NAMALWA (cell line): ENCODE measurements at regions not wholly inside any gene's neighbourhood (a gene's known extent, or its start where the extent isn't known, plus 50 kb on each side); places are given as distances from the start of the nearest gene placed in this dataset.
"Not testable (repeated sequence)": the region's sequence is repeated elsewhere in the genome, so short reads cannot be mapped to it uniquely, and the experiment has no call there.

Experiments used
- DNase-seq: peaks from one replicate; pipeline ENCODE4 v3.0.0-alpha.2; 2015; ENCODE audit warnings: low spot score

DNA sequence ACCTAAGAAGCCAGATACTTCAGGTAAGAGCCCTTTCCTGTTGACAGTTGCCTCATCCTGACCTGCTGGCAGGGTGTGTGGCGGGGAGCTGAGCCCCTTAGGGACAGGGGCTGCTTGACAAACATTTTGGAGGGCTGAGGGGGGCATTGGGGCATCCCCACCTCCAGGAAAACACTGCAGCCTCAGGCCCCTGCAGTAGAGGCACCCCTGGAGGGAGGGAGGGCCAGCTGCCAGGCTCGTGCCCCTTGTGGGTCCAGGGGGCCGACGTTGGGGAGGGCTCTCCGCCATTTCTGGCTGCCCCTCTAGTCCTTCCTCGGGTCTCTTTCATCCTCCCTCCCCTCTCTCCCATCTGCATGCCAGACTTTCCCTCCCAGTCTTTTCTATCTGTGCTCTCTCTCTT is 177.3 kb downstream of the RPS24 start:
- no peak for DNase-seq

DNA sequence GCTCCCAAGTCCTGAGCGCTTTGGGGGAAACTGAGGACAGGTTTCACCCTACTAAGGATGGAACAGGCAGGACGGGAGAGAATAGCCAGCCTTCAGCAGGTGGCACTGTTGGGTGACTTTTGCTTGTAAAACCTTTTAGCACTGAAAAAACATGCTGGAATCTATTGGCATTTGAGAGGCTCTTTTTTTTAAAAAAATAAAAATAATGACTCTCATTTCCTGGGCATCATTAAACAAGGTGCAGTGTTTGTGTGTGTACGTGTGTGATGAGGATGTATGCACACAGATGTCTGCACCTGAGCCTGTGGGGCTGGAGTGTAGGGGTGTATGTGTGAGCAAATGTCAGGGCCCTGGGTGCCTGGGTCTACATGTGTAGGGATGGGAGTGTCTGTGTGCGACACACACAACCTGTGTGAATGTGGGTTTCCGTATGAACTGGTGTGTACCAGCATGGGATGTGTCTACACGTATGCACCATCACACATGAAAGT is 177.9 kb downstream of the RPS24 start:
- DNase-seq, result peak; percentile 7

DNA sequence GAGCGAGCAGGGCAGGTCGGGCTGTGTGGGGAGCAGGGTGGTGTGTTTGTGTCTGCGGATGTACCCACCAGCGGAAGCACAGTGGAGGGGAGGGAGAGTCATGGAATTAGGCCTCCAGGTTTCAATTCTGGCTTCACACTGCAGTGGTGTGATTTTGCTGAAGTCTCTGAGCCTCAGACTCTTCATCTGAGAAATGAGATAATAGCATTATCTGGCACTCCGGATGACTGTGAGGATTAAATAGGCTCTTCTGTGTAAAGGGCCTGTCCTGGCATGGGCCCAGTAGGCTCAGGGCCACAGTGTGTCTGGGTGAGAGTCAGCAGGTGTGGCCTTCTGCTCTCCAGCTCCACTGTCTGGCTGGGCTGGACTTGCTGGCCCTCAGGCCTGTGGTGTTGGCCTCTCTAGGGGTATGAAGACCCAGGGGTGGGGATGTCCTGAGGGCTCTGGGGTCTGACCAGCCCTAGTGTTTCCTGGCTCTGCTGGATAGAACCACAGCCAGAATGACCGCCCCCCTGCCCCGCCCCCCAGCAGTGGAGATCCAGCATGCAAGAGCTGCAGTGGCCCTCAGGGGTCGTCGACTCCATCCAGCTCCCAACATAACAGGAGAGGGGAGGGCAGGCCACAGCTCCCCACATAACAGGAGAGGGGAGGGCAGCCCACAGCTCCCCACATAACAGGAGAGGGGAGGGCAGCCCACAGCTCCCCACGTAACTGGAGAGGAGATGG is 178.6 kb downstream of the RPS24 start:
- DNase-seq, result no peak

DNA sequence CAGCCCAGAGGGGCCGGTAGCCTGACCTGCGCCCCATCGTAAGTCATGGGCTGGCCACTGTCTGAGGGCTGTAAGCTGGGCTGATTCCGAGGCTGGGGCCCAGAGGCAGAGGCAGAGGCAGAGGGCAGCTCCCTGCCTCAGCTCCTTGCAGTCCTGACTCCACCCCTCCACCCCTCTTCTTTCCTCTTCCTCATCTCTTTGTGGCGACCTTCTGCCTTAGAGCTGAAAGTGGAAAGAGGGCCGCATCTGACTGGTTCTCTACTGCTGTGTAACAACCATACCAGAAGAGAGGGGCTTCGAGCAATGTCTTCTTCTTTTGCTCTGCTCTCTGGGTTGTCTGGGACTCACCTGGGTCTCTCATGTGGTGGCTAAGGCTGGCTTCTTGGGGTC is 179.1 kb downstream of the RPS24 start:
- no peak for DNase-seq

DNA sequence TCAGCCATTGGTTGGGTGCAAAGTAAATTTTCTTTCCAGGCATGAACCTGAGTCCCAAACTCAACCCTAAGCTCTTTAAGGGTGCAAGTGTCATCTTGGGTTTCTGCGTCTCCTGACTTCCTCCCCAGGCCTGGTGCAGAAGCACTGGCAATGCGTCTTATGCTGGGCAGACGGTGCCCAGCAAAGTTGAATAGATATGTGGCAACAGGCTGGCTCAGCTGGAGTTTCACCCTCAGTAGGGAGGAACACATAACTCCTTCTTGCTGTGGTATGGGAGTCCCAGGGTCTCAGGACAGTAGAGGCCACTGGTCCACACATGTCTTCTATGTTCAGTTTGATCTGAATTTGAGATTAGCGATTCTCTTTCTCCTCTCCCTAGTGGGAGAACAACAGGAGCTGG is 181.3 kb downstream of the RPS24 start:
- DNase-seq, result no peak

DNA sequence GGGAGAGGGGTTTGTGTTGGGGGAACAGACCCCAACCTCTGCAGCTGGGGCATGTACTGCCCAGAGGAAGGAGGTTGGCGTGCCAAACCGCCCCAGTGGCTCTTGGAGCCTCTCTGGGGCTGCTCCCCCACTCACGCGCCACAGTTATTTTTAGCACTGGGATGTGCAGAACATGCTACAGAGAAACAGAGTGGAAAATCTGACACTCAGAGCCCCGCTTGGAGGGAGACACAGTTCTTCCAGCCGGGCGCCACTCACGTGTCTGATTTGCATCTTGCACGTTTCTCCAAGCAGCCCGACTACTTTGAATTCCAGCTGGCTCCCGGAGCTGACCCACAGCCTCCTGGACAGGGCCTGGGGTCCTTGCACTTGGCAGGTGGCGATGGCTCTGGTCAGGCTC is 182.0 kb downstream of the RPS24 start:
- DNase-seq, result no peak

DNA sequence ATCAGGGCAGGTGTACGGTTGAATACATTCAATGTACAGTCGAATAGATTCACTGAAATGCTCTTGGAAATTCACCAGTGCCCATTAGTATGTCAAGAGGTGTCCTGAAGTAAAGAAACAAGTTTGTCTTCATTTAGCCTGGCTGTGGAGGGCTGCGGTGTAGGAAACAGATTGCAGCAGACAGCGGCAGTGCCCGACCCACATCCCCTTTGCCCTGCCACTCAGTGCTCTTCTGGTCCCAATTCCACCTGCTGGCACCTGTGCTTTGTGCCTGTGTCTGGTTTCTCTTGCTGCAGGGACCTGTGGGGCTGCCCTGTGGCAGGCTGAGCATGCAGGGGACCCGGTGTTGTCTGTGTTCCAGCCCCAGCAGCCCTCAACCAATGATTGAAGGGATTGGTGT is 183.7 kb downstream of the RPS24 start:
- DNase-seq, result no peak

DNA sequence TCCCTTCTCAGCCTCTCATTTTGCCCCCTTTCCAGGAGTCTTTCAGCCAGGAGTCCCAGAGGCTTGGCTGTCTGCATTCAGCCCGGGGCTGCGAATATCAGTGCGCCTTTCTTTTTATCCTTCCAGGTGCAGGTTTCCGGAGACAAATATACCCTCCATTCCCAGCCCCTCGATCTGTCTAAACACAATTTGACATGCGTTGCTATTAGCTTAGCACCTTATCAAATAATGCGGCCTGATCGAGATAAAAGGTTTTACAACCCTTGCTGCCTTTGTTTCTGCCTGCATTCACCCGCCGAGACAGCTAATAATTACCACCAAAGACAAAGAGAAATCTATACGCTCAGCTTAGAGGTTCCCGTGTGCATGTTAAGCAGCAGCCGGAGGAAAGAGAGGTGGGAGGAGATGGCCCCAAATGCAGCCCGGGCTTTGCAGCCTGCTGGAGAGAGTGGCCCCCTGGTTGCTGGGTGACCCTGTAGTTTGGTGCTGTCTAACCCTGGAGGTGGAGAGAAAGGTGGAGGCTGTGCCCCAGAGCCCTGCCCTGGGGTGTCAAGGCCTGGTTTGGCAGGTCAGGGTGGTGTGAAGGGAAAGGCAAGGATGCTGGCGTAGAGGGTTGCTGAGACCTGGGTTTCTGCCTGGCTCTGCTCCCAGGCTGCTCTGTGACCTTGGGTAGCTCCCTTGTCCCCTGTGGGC is 185.3 kb downstream of the RPS24 start:
- no peak for DNase-seq

DNA sequence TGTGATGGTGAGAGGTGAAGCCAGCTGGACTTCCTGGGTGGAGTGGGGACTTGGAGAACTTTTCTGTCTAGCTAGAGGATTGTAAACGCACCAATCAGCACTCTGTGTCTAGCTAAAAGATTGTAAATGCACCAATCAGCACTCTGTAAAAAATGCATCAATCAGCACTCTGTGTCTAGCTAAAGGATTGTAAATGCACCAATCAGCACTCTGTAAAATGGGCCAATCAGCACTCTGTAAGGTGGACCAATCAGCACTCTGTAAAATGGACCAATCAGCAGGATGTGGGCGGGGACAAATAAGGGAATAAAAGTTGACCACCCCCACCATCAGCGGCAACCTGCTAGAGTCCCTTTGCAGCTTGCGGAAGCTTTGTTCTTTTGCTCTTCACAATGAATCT is 185.9 kb downstream of the RPS24 start:
- peak; percentile 6 for DNase-seq

DNA sequence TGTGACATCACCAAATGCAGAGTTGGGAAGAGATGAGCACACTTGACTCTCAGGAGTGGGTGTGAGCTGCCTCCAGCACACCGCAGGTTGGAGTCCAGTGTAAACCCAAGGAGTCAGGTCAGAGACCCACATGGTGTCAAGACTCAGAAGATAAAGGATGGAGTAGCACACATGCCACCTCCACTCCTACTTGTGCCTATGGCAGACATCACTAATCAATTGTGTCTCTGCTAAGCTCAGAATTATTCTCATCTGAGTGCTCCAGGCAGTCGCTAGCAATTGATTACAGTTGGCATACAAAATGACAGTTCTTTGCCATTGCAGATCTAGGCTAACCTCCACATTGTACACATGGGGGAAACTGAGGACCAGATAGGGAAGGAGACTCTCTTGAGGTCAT is 187.1 kb downstream of the RPS24 start:
- no peak for DNase-seq

DNA sequence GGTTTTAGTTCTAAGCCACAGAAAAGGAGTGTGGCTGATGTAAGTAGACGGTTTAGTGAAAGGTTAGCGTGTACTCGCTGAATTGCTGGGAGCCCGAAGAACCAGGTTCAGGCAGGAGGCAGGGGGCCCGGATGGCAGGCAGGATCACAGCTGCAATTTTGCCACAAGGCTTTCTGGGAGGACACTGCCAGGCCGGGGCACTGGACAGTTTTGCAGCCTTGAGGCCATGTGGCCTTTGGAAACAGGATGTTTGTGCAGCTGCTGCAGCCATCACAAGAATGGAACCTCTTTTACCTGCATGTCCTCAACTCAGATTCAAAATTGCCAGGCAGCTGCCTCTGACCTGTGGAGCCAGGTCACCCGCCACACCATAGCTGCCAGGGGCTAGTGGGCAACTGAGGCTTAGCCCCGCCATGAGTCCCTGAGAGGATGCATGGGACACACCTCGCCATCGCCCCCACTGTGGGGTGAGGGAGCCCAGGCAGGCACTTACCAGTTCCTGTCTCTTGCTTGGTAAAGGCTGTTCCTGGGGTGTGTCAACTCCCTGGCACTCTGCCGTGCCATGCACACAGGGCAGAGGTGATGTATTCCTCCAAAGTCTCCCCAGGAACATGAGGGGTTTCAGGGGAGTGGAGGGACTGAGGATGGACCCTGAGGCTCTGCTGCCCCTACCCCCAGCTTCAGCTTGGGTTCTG is 188.6 kb downstream of the RPS24 start:
- no peak for DNase-seq

DNA sequence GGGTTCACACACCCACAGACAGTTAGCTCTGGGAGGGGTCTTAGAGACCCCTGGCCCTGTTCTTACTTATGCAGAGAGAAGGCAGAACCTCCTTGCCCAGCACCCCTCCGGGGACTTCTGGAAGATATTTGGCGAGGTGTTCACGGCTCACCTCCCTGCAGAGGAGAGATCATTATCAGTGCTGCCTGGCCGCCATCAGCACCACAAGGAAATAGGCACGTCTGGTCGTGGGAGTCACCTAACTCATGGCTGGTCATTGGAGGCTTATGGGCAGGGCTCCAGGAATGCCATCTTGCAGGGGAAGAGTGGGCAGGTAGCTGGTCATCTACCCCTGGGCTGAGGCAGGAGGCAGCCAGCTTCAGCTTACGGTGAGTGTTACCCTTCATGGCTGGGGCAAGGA is 189.4 kb downstream of the RPS24 start:
- DNase-seq, result no peak

DNA sequence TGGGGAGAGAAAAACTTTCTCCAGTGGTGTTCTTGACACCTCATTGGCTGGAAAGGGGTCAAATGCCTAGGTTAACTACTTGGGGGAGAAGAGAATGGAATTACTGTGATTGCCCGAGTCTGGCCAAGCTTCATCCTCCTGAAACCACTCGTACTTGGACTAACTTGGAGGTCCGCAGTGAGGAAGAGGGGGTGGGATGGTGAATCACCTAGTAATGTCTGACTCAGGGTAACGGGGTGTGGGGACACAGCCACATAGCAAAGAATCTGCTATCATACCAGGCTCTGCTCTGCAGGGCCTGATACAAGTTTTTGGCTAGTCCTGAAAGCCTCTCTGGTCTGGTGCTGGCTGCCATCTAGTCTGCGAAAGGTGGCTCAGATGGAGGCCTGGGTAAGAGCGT is 190.9 kb downstream of the RPS24 start:
- no peak for DNase-seq

DNA sequence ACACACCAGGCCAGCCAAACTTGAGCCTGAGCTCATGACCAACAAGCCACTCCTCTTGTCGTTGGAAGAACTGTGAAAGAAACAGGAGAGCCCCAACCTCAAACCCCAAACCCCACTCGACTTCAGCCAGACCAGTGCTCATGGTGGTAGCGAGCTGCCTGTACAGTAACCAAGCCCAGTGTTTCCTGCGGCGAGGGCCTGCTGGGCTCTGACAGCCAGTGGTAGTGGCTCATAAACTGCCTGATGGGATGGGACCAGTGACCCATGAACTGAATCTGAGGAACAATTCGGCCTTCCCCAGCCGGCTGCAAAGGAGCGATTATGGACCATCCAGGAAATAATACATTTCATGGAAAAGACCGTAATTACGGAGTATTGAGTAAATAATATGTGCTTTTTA is 191.9 kb downstream of the RPS24 start:
- no peak for DNase-seq

DNA sequence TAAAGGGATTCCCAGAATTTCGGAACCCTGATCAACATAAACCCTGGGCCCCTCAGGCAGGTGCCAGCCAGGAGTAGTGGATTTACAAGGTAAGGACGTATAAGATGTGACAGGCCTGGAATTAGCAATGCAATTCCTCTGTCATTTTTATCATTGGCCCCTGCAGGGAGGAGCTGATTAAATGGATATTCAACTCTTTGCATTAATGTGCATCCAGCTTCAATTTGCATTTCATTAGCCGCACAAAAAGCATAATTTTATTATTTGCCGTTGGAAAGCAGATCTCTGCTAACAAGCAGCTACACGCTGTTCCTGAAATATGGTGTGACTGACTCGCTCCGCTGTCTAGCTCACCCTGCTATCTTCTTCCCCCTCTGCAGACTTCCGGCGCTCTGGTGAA is 195.8 kb downstream of the RPS24 start:
- DNase-seq, result no peak

DNA sequence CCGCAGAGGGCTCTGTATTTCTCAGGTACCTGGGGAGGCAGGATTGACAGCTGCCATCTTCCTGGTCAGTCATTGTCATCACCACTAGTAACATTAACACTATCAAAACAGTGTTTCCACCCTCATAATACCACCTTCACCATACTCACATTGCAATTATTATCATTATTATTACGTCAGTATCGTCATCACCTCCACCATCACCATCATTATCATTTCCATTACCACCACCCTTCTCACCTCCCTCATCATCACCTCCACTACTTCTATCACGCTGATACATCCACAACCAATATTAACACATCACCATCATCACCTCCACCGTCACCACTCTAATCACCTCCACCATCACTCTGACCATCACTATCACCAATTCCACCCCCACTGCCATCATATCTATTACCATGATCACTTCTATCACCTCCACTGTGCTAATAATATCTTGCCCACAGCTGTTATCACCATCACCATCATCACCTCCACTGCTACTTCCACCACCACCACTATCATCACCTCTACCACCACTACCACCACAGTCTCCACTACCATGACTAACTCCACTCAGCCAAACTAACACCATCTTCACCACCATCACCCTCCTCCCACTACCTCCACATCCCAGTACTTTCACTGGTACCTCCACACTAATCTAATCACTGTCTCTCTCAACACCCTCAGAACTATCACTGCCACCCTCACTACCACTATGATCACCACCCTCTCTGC is 196.4 kb downstream of the RPS24 start:
- no peak for DNase-seq

DNA sequence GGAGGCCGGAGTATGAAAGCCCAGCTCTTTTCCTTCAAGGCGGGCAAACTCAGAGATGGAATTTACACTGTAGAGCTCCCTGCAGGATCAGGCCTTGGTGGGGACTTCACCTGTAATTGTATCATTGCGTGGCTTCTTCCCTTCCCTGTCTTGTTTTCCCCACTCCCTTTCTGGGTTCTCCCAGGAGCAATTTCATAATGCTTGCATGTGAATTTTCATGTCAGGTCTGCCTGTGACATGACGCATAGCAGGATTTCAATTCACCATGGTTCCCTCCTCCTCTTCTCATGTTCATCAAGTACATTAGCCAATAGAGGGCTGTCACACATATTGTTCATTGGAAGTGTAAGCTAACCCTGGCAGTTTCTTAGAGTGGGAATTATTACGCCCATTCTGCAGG is 197.7 kb downstream of the RPS24 start:
- no peak for DNase-seq

DNA sequence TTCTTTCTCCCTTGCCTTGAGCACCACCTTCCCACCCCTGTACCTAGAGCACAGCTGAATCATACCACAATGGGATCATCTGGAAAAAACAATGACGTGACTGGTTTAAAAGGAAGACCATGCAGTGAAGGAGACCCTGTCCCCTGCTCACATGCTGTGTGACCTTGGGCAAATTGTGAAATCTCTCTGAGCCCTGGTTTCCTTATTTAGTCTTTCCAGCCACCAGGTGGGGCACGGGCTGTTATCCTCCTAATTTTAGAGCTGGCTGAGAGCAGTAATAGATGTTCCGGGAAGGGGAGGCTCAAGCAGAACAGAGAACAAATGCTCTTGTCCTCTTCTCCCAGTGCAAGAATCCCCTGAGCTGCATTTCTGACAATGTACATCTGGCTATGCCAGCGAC is 198.3 kb downstream of the RPS24 start:
- no peak for DNase-seq

DNA sequence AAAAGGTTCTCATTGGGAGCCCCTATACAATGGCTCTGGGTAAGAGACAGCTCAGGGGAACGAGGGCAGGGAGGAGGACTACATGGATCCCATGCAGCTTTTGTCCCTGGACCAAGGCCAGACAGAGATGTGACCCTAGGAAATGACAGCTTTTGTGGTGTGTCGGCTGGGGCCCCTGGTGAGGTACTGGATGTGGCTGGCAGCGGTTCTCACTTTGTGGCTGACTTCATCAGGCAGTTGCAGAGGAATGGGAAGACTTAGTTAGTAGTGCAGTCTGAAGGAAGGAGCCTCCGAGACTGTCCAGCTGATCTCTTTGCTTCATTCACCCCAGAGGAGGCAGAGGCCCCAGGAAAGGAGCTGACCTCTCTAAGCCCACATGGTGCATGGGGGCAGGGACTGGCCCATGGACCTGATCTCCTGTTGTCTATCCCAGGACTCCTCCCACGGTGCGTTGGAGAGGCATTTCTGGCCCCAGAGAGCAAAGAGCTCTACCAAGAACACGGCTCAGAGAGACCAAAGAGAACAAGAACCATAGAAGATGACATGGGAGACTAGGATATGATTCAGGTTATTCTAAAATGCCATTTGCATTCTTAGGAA is 202.9 kb downstream of the RPS24 start:
- no peak for DNase-seq

DNA sequence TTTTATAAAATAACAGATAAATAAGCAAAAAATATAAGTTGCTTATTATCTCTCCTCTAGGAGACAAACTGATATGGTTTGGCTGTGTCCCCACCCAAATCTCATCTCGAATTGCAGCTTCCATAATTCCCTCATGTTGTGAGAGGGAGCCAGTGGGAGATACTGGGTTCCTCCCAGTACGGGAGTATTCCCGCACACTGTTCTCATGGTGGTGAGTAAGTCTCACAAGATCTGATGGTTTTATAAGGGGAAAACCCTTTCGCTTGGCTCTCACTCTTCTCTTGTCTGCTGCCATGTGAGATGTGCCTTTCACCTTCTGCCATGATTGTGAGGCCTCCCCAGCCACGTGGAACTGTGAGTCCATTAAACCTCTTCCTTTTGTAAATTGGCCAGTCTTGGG is 204.3 kb downstream of the RPS24 start:
- not testable (repeated sequence) for DNase-seq

DNA sequence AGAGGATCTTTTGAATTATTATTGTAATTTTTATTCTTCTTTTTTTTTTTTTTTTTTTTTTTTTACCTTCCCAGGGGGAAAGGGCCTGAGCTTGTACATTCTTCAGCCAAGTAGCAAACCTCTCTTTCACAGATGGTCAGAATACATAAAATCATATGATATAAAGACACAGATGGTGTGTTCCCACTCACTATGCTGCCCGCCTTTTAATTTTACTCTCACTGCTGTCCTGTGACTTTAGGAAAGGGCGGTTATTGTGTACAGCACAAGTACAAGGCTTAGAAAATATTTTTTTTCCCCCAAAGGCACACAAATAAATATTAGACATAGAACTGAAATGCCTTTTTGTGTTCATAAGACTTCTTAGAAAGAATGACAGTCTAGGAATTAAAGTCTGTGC is 213.6 kb downstream of the RPS24 start:
- DNase-seq, result no peak

DNA sequence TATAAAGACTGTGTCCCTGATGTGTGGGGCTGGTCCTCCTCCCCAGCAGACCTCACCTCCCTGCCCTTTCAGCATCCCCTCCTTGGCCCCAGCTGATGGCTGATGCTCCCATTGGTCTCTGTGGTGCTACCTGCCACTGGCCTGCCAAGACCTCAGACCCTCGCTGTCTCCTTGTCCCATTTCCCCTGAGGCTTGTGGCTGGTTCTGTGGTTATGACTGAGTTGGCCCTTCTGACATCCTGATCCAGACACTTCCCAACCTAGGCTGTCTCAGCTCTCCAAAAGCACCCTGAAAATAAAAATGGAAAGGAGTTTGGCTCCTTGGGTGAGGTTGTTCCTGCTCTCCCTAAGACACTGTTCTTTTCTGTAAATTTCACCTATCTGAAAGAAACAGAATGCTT is 214.2 kb downstream of the RPS24 start:
- no peak for DNase-seq
